Adrenal gland (tissue), 9 donors: ENCODE measurements at regions not wholly inside any gene's neighbourhood (a gene's known extent, or its start where the extent isn't known, plus 50 kb on each side); places are given as distances from the start of the nearest gene placed in this dataset.

ENCODE experiments used
- DNase-seq, 7 donors: peaks; one replicate each; pipeline ENCODE4 v3.0.0-alpha.2; 2019 to 2020
- H3K27ac ChIP-seq, 5 donors: fragments of 200-600 bp; sonication (generic) in 4 of 5; 1 replicate in 3 of 5; 2 replicates in 2 of 5; pipeline versions ENCODE4 v1.5.1 to v1.8.0; 2016 to 2020; ENCODE audit warnings: mild to moderate bottlenecking in 1 of 5
- H3K27me3 ChIP-seq: fragments of 200-600 bp; 2 replicates; pipeline ENCODE4 v1.8.0; 2021
- H3K36me3 ChIP-seq, 2 donors: fragments of 200-600 bp; replicated peaks in 1 of 2; 1 replicate in 1 of 2; 2 replicates in 1 of 2; pipeline versions ENCODE4 v1.5.1 to v1.8.0; 2018 to 2022
- H3K4me1 ChIP-seq, 2 donors: fragments of 200-600 bp; replicated peaks in 1 of 2; 1 replicate in 1 of 2; 2 replicates in 1 of 2; pipeline versions ENCODE4 v1.5.1 to v1.8.0; 2018 to 2021
- H3K4me3 ChIP-seq, 4 donors: fragments of 200-600 bp; sonication (generic) in 3 of 4; one replicate each; pipeline ENCODE4 v1.5.1; 2016 to 2018
- H3K9me3 ChIP-seq, 3 donors: fragments of 200-600 bp; sonication (generic) in 1 of 3; replicated peaks in 1 of 3; 1 replicate in 2 of 3; 2 replicates in 1 of 3; pipeline versions ENCODE4 v1.5.1 to v1.8.0; 2016 to 2021
- POLR2A ChIP-seq, 2 donors: fragments of 450-650 bp; IDR thresholded peaks; one replicate each; pipeline ENCODE4 v1.6.1; 2017; ENCODE audit warnings: antibody characterized with exemption in 2 of 2, mild to moderate bottlenecking in 2 of 2, moderate library complexity in 1 of 2
- WGBS, 4 donors: extraction: QIAGEN DNeasy Blood & Tissue Kit in 2 of 4; methylation state at CpG; one replicate each; pipeline versions ENCODE4 v1.1.5 to v1.1.7; 2013 to 2017; 5-methylcytosine and 5-hydroxymethylcytosine counted together
- intact Hi-C, 2 donors: fragments of 100-400 bp; cut with DNase I; formaldehyde crosslinking; loops; one replicate each; pipeline versions ENCODE4 v1.14.1 to v1.15.0; 2022 to 2023
- TF ChIP-seq, protein P1 (sequence below), 6 experiments: fragments of 450-650 bp in 4 of 6; fragments of 200-600 bp in 2 of 6; sonication (generic) in 1 of 6; IDR thresholded peaks; 1 replicate in 5 of 6; 2 replicates in 1 of 6; pipeline versions ENCODE4 v1.5.1 to v1.8.0; 2016 to 2021; ENCODE audit warnings: antibody characterized with exemption in 6 of 6, mild to moderate bottlenecking in 2 of 6, moderate library complexity in 1 of 6
- donor health status: healthy with polysubstance abuse.
- donor health status: Bipolar disorder and iron deficiency.
- donor health status: DM: yes; HTN: yes; CAD: no.
- donor health status: DM: no; HTN: no; CAD: no.
- donor health status: DM: no; HTN: no; CAD: no.

DNA sequence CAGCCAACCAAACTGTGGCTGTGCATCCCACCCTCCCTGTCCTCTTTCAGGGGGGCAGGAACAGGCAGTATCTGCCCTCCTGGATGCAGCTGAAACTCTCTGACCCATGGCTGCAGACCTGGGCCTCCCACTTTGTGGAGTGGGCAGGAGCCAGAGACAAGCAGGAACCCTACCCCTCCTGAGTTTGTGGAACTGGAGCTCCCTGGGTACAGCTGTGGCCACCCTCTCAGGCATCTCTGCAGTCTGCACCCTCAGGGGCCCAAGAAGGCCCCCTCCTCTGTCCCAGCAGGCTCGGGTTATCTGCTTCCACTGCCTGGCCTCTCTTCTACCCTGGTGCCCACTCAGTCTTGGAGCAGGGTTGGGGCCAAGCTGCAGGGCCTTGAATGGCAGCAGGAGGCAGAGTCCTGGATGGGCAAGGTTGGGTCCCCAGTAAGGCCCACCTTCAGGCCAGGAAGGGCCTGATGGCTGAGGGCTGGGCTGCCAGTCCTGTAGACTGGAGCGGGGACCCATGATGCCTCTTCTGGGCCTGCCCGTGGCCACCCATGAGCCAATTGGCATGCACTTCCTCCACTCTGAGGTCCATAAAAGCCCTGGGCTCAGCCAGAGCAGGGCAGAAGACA, 619.9 kb downstream of the KIF4B start:
- WGBS, 4 donors, result 81 to 90% (median 85%) methylated on average over 3 of the region's 3 CpGs
- Histone ChIP-seq H3K4me1 (no peaks in the 10 kb centered on the region), H3K27me3 (no peaks in the 10 kb centered on the region), H3K27ac (no peak overlapping the region), H3K9me3 (no peaks in the 10 kb centered on the region), H3K36me3 (no peaks in the 10 kb centered on the region), H3K4me3 (no peak overlapping the region)
- TF ChIP-seq, protein P1, sequence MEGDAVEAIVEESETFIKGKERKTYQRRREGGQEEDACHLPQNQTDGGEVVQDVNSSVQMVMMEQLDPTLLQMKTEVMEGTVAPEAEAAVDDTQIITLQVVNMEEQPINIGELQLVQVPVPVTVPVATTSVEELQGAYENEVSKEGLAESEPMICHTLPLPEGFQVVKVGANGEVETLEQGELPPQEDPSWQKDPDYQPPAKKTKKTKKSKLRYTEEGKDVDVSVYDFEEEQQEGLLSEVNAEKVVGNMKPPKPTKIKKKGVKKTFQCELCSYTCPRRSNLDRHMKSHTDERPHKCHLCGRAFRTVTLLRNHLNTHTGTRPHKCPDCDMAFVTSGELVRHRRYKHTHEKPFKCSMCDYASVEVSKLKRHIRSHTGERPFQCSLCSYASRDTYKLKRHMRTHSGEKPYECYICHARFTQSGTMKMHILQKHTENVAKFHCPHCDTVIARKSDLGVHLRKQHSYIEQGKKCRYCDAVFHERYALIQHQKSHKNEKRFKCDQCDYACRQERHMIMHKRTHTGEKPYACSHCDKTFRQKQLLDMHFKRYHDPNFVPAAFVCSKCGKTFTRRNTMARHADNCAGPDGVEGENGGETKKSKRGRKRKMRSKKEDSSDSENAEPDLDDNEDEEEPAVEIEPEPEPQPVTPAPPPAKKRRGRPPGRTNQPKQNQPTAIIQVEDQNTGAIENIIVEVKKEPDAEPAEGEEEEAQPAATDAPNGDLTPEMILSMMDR (IDR thresholded peaks at IDR 0.05), result no peak
- TF ChIP-seq POLR2A (IDR thresholded peaks at IDR 0.05), result no peak
- intact Hi-C loops, result no loop called here
- DNase-seq, result no peak

DNA sequence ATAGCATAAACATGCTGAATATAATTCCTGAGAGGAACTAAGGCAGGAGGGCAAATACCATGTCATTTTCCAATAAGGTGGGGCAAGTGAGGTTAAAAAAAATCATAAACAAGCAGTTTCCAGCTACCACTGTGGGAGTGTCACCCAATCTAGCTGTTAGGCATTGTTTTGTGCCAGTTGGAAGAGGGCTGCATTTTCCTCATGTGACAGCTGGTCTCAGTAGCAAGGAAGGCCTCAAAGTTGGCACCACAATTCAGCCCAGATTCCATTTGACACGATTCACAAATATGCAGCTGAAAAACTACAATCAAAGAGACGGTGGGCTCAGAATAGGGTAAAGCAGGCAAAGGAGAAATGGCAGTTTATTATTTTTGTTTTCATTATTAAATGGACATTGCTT, 636.1 kb downstream of the KIF4B start:
- intact Hi-C loops, result no loop called here
- Histone ChIP-seq H3K9me3 (no peaks in the 10 kb centered on the region), H3K4me1 (no peaks in the 10 kb centered on the region), H3K27me3 (no peaks in the 10 kb centered on the region), H3K27ac (no peak overlapping the region), H3K36me3 (no peaks in the 10 kb centered on the region), H3K4me3 (no peak overlapping the region)
- DNase-seq, result no peak
- TF ChIP-seq, protein P1 (IDR thresholded peaks at IDR 0.05), result no peak
- TF ChIP-seq POLR2A (IDR thresholded peaks at IDR 0.05), result no peak
- 69 to 75% (median 71%) methylated on average over 2 of the region's 2 CpGs for WGBS, 4 donors

GRCh38 chr5:155655569-155655968, 642.0 kb downstream of the KIF4B start:
- H3K27ac ChIP-seq, result no peak overlapping the region
- no peaks in the 10 kb centered on the region for H3K27me3 ChIP-seq
- no peaks in the 10 kb centered on the region for H3K4me1 ChIP-seq
- H3K36me3 ChIP-seq, result no peaks in the 10 kb centered on the region
- no peak for DNase-seq
- intact Hi-C loops, result no loop called here
- H3K9me3 ChIP-seq, result no peaks in the 10 kb centered on the region
- TF ChIP-seq, protein P1 (IDR thresholded peaks at IDR 0.05), result no peak
- WGBS, 4 donors, result 75 to 85% (median 78%) methylated on average over 2 of the region's 2 CpGs
- no peak overlapping the region for H3K4me3 ChIP-seq

- H3K4me1 ChIP-seq, result no peaks in the 10 kb centered on the region
- H3K27me3 ChIP-seq, result no peaks in the 10 kb centered on the region
- H3K36me3 ChIP-seq, result no peaks in the 10 kb centered on the region
- no peak overlapping the region for H3K27ac ChIP-seq
- no peak for TF ChIP-seq POLR2A (IDR thresholded peaks at IDR 0.05)
- TF ChIP-seq, protein P1 (IDR thresholded peaks at IDR 0.05), result no peak
- H3K9me3 ChIP-seq, result no peaks in the 10 kb centered on the region
- intact Hi-C loops, result no loop called here
- H3K4me3 ChIP-seq, result no peak overlapping the region
- no peak for DNase-seq
These were observed 648.3 kb downstream of the KIF4B start for GRCh38 chr5:155661859-155662258.
